ENCODE measurements at regions not wholly inside any gene's neighbourhood (a gene's known extent, or its start where the extent isn't known, plus 50 kb on each side); places are given as distances from the start of the nearest gene placed in this dataset.
A peak's percentile ranks its signal among the peaks of the same experiment; 100 is the strongest.
"Not testable (repeated sequence)": the region's sequence is repeated elsewhere in the genome, so short reads cannot be mapped to it uniquely, and the experiment has no call there.

GRCh38 chr12:67482751-67483661 lies 165.5 kb upstream of the DYRK2 start:
- H3K27ac ChIP-seq, result peak overlapping the region in 1 of 4 donors; percentile 17
- in situ Hi-C loops (cut with MboI; ENCODE audit: low pct_ligation_motif_present in 1 of 4, low pct_unique_long_range_greater_than_20kb in 1 of 4, low sequenced_read_pairs in 3 of 4), result no loop called here

GRCh38 chr12:67483871-67484554 lies 164.5 kb upstream of the DYRK2 start:
- Histone ChIP-seq H3K27me3 (no peaks in the 10 kb centered on the region), H3K4me3 (no peak overlapping the region), H3K9me3 (peaks cover 3 to 6% of the 10 kb centered on the region in 2 donors), H3K27ac (peak overlapping the region in 2 of 4 donors; percentile 17 to 18), H3K36me3 (no peaks in the 10 kb centered on the region), H3K4me1 (peaks cover 0 to 18% (median 6%) of the 10 kb centered on the region in 4 donors)
- DNase-seq, result no peak
- intact Hi-C loops (cut with DNase I; ENCODE audit: low total_unique reads) (no loop called here), in situ Hi-C loops (cut with MboI; ENCODE audit: low pct_ligation_motif_present in 1 of 4, low pct_unique_long_range_greater_than_20kb in 1 of 4, low sequenced_read_pairs in 3 of 4) (no loop called here)
- WGBS, 2 donors (ENCODE audit: low coverage in 1 of 2), result 53 to 60% methylated on average over 1 to 3 of the region's 3 CpGs
- TF ChIP-seq CTCF (IDR thresholded peaks at IDR 0.05), result no peak
- TF ChIP-seq POLR2AphosphoS5 (IDR thresholded peaks at IDR 0.05), result no peak
- no peak for TF ChIP-seq POLR2A (IDR thresholded peaks at IDR 0.05)
- no peak for TF ChIP-seq EP300 (IDR thresholded peaks at IDR 0.05; ENCODE audit: low read depth)

More at GRCh38 chr12:67482751-67483661, 165.5 kb upstream of the DYRK2 start:
- H3K4me1 ChIP-seq, result peaks cover 0 to 18% (median 6%) of the 10 kb centered on the region in 4 donors
- no peaks in the 10 kb centered on the region for H3K27me3 ChIP-seq
- intact Hi-C loops (cut with DNase I; ENCODE audit: low total_unique reads), result no loop called here
- WGBS, 2 donors (ENCODE audit: low coverage in 1 of 2), result 8 to 42% methylated on average over 2 to 6 of the region's 6 CpGs
- no peaks in the 10 kb centered on the region for H3K36me3 ChIP-seq
- peaks cover 0 to under 1% of the 10 kb centered on the region in 2 donors for H3K9me3 ChIP-seq
- peak; percentile 76 for DNase-seq
- no peak overlapping the region for H3K4me3 ChIP-seq
- TF ChIP-seq POLR2A (IDR thresholded peaks at IDR 0.05), result no peak
- TF ChIP-seq POLR2AphosphoS5 (IDR thresholded peaks at IDR 0.05), result peak in 1 of 3 donors; percentile 28
- TF ChIP-seq CTCF (IDR thresholded peaks at IDR 0.05), result no peak
- TF ChIP-seq EP300 (IDR thresholded peaks at IDR 0.05; ENCODE audit: low read depth), result no peak

- intact Hi-C loops (cut with DNase I; ENCODE audit: low total_unique reads), result no loop called here
These were observed 163.6 kb upstream of the DYRK2 start for GRCh38 chr12:67484791-67485480.

GRCh38 chr12:67486671-67487070 lies 161.9 kb upstream of the DYRK2 start:
- in situ Hi-C loops (cut with MboI; ENCODE audit: low pct_ligation_motif_present in 1 of 4, low pct_unique_long_range_greater_than_20kb in 1 of 4, low sequenced_read_pairs in 3 of 4) (no loop called here), intact Hi-C loops (cut with DNase I; ENCODE audit: low total_unique reads) (no loop called here)
- peaks cover 10% of the 10 kb centered on the region in 2 donors for H3K9me3 ChIP-seq
- H3K4me1 ChIP-seq, result peaks cover 0 to 18% (median 6%) of the 10 kb centered on the region in 4 donors
- no peak for TF ChIP-seq EP300 (IDR thresholded peaks at IDR 0.05; ENCODE audit: low read depth)
- TF ChIP-seq POLR2A (IDR thresholded peaks at IDR 0.05), result no peak
- TF ChIP-seq POLR2AphosphoS5 (IDR thresholded peaks at IDR 0.05), result no peak
- no peak for TF ChIP-seq CTCF (IDR thresholded peaks at IDR 0.05)
- H3K36me3 ChIP-seq, result no peaks in the 10 kb centered on the region
- DNase-seq, result no peak
- no peak overlapping the region for H3K27ac ChIP-seq
- no peak overlapping the region for H3K4me3 ChIP-seq
- 85% methylated on average over 2 of the region's 2 CpGs; no CpG with 5 or more reads in 1 of the 2 donors for WGBS, 2 donors (ENCODE audit: low coverage in 1 of 2)
- H3K27me3 ChIP-seq, result no peaks in the 10 kb centered on the region

More at GRCh38 chr12:67484791-67485480, 163.6 kb upstream of the DYRK2 start:
- H3K27ac ChIP-seq, result no peak overlapping the region
- no peak for DNase-seq
- no peaks in the 10 kb centered on the region for H3K36me3 ChIP-seq
- in situ Hi-C loops (cut with MboI; ENCODE audit: low pct_ligation_motif_present in 1 of 4, low pct_unique_long_range_greater_than_20kb in 1 of 4, low sequenced_read_pairs in 3 of 4), result no loop called here
- no peak for TF ChIP-seq EP300 (IDR thresholded peaks at IDR 0.05; ENCODE audit: low read depth)
- TF ChIP-seq POLR2A (IDR thresholded peaks at IDR 0.05), result no peak
- no peaks in the 10 kb centered on the region for H3K27me3 ChIP-seq
- H3K9me3 ChIP-seq, result peaks cover 3 to 6% of the 10 kb centered on the region in 2 donors
- H3K4me1 ChIP-seq, result peaks cover 0 to 18% (median 6%) of the 10 kb centered on the region in 4 donors
- 36 to 39% methylated on average over 3 to 4 of the region's 4 CpGs for WGBS, 2 donors (ENCODE audit: low coverage in 1 of 2)
- H3K4me3 ChIP-seq, result no peak overlapping the region

- peaks cover 17 to 18% of the 10 kb centered on the region in 2 donors for H3K9me3 ChIP-seq
- H3K4me3 ChIP-seq; H3K27ac ChIP-seq; H3K36me3 ChIP-seq; H3K27me3 ChIP-seq; in situ Hi-C loops (cut with MboI; ENCODE audit: low pct_ligation_motif_present in 1 of 4, low pct_unique_long_range_greater_than_20kb in 1 of 4, low sequenced_read_pairs in 3 of 4); DNase-seq; intact Hi-C loops (cut with DNase I; ENCODE audit: low total_unique reads): not testable (repeated sequence)
- 93% methylated on average over 3 to 4 of the region's 4 CpGs for WGBS, 2 donors (ENCODE audit: low coverage in 1 of 2)
- H3K4me1 ChIP-seq, result peaks cover 0 to 12% (median 4%) of the 10 kb centered on the region in 4 donors
These were observed 160.2 kb upstream of the DYRK2 start for GRCh38 chr12:67488349-67488748.

Measured in transverse colon (tissue), 4 donors.